ENCODE measurements at regions not wholly inside any gene's neighbourhood (a gene's known extent, or its start where the extent isn't known, plus 50 kb on each side); places are given as distances from the start of the nearest gene placed in this dataset.
A peak's percentile ranks its signal among the peaks of the same experiment; 100 is the strongest.

GRCh38 chr2:181235683-181236459, 221.3 kb upstream of the ITGA4 start:
- H3K27ac ChIP-seq, result no peak overlapping the region
- no peak for DNase-seq (ENCODE audit: low read depth, low spot score)

- no peak for DNase-seq (ENCODE audit: low read depth, low spot score)
- no peak overlapping the region for H3K27ac ChIP-seq
These were observed 217.9 kb upstream of the ITGA4 start for GRCh38 chr2:181239201-181239799.

GRCh38 chr2:181240844-181241243, 216.3 kb upstream of the ITGA4 start:
- no peak for DNase-seq (ENCODE audit: low read depth, low spot score)
- no peak overlapping the region for H3K27ac ChIP-seq

- no peak overlapping the region for H3K27ac ChIP-seq
- no peak for DNase-seq (ENCODE audit: low read depth, low spot score)
These were observed 215.8 kb upstream of the ITGA4 start for GRCh38 chr2:181241366-181241765.

GRCh38 chr2:181241797-181242196, 215.4 kb upstream of the ITGA4 start:
- DNase-seq (ENCODE audit: low read depth, low spot score), result no peak
- no peak overlapping the region for H3K27ac ChIP-seq

- H3K27ac ChIP-seq, result no peak overlapping the region
- DNase-seq (ENCODE audit: low read depth, low spot score), result no peak
These were observed 214.9 kb upstream of the ITGA4 start for GRCh38 chr2:181242262-181242661.

- no peak overlapping the region for H3K27ac ChIP-seq
- no peak for DNase-seq (ENCODE audit: low read depth, low spot score)
These were observed 213.9 kb upstream of the ITGA4 start for GRCh38 chr2:181243319-181243718.

GRCh38 chr2:181250691-181251090, 206.5 kb upstream of the ITGA4 start:
- no peak for DNase-seq (ENCODE audit: low read depth, low spot score)
- no peak overlapping the region for H3K27ac ChIP-seq

GRCh38 chr2:181252262-181253148, 204.7 kb upstream of the ITGA4 start:
- DNase-seq (ENCODE audit: low read depth, low spot score), result no peak
- H3K27ac ChIP-seq, result no peak overlapping the region

GRCh38 chr2:181253438-181253837, 203.7 kb upstream of the ITGA4 start:
- DNase-seq (ENCODE audit: low read depth, low spot score), result no peak
- H3K27ac ChIP-seq, result no peak overlapping the region

GRCh38 chr2:181255651-181256050, 201.5 kb upstream of the ITGA4 start:
- H3K27ac ChIP-seq, result no peak overlapping the region
- no peak for DNase-seq (ENCODE audit: low read depth, low spot score)

- DNase-seq (ENCODE audit: low read depth, low spot score), result peak; percentile 18
- H3K27ac ChIP-seq, result no peak overlapping the region
These were observed 198.5 kb upstream of the ITGA4 start for GRCh38 chr2:181258720-181259119.

- DNase-seq (ENCODE audit: low read depth, low spot score), result no peak
- no peak overlapping the region for H3K27ac ChIP-seq
These were observed 194.4 kb upstream of the ITGA4 start for GRCh38 chr2:181262782-181263181.

GRCh38 chr2:181264001-181264400, 193.2 kb upstream of the ITGA4 start:
- no peak for DNase-seq (ENCODE audit: low read depth, low spot score)
- no peak overlapping the region for H3K27ac ChIP-seq

GRCh38 chr2:181264441-181264840, 192.7 kb upstream of the ITGA4 start:
- no peak for DNase-seq (ENCODE audit: low read depth, low spot score)
- H3K27ac ChIP-seq, result no peak overlapping the region

GRCh38 chr2:181266614-181267013, 190.6 kb upstream of the ITGA4 start:
- DNase-seq (ENCODE audit: low read depth, low spot score), result no peak
- H3K27ac ChIP-seq, result no peak overlapping the region

GRCh38 chr2:181268174-181268867, 188.9 kb upstream of the ITGA4 start:
- DNase-seq (ENCODE audit: low read depth, low spot score), result no peak
- no peak overlapping the region for H3K27ac ChIP-seq

- no peak for DNase-seq (ENCODE audit: low read depth, low spot score)
- H3K27ac ChIP-seq, result no peak overlapping the region
These were observed 183.2 kb upstream of the ITGA4 start for GRCh38 chr2:181273986-181274385.

- DNase-seq (ENCODE audit: low read depth, low spot score), result no peak
- H3K27ac ChIP-seq, result no peak overlapping the region
These were observed 181.5 kb upstream of the ITGA4 start for GRCh38 chr2:181275643-181276070.

- no peak overlapping the region for H3K27ac ChIP-seq
- no peak for DNase-seq (ENCODE audit: low read depth, low spot score)
These were observed 175.9 kb upstream of the ITGA4 start for GRCh38 chr2:181281206-181281832.

Data from epithelial cell of prostate (primary cell).